Psoas muscle (tissue), 7 donors: ENCODE measurements at regions not wholly inside any gene's neighbourhood (a gene's known extent, or its start where the extent isn't known, plus 50 kb on each side); places are given as distances from the start of the nearest gene placed in this dataset.

Experiments
- ATAC-seq, 4 donors: fragments of 200-7000 bp; cut with Tn5 transposase; one replicate each; pipeline ENCODE4 v1.9.1; 2020; ENCODE audit warnings: moderate library complexity in 3 of 4, mild to moderate bottlenecking in 2 of 4
- DNase-seq, 2 donors: peaks; one replicate each; pipeline ENCODE4 v3.0.0-alpha.2; 2020
- H3K27ac ChIP-seq: fragments of 200-600 bp; one replicate; pipeline ENCODE4 v1.8.0; 2022
- H3K27me3 ChIP-seq, 3 donors: fragments of 200-600 bp in 1 of 3; one replicate each; pipeline versions ENCODE4 v1.6.1 to v1.8.0; 2013 to 2022; ENCODE audit warnings: low read length in 2 of 3, mild to moderate bottlenecking in 2 of 3, moderate library complexity in 1 of 3; ENCODE audit not compliant: insufficient read depth in 3 of 3
- H3K36me3 ChIP-seq, 2 donors: fragments of 200-600 bp in 1 of 2; one replicate each; pipeline versions ENCODE4 v1.6.1 to v1.8.0; 2013 to 2022; ENCODE audit warnings: low read depth in 1 of 2, mild to moderate bottlenecking in 1 of 2, moderate library complexity in 1 of 2; ENCODE audit not compliant: insufficient read depth in 1 of 2
- H3K4me1 ChIP-seq: fragments of 200-600 bp; one replicate; pipeline ENCODE4 v1.8.0; 2022
- H3K4me3 ChIP-seq: fragments of 200-600 bp; one replicate; pipeline ENCODE4 v1.8.0; 2022; ENCODE audit warnings: mild to moderate bottlenecking
- H3K9me3 ChIP-seq: fragments of 200-600 bp; one replicate; pipeline ENCODE4 v1.8.0; 2022
- WGBS, 3 donors: extraction: QIAGEN DNeasy Blood & Tissue Kit; methylation state at CpG; one replicate each; pipeline versions ENCODE4 v1.1.6 to v1.1.7; 2013; 5-methylcytosine and 5-hydroxymethylcytosine counted together
- intact Hi-C, 2 donors: fragments of 100-400 bp; cut with DNase I; formaldehyde crosslinking; loops; one replicate each; pipeline versions ENCODE4 v1.11.0 to v1.14.2; 2022
- TF ChIP-seq, protein P1 (sequence below): fragments of 200-600 bp; IDR thresholded peaks from one replicate; pipeline ENCODE4 v1.8.0; 2022; ENCODE audit warnings: antibody characterized with exemption
- donor health status: healthy with polysubstance abuse.
- donor health status: DM: no; HTN: no; CAD: no; lungs with moderate emphysema.
- donor health status: Bipolar disorder and iron deficiency.
- donor health status: healthy.
- donor health status: DM: yes; HTN: yes; CAD: no.
- donor health status: DM: no; HTN: no; CAD: no.
- donor health status: DM: yes; HTN: yes; CAD: no.

DNA sequence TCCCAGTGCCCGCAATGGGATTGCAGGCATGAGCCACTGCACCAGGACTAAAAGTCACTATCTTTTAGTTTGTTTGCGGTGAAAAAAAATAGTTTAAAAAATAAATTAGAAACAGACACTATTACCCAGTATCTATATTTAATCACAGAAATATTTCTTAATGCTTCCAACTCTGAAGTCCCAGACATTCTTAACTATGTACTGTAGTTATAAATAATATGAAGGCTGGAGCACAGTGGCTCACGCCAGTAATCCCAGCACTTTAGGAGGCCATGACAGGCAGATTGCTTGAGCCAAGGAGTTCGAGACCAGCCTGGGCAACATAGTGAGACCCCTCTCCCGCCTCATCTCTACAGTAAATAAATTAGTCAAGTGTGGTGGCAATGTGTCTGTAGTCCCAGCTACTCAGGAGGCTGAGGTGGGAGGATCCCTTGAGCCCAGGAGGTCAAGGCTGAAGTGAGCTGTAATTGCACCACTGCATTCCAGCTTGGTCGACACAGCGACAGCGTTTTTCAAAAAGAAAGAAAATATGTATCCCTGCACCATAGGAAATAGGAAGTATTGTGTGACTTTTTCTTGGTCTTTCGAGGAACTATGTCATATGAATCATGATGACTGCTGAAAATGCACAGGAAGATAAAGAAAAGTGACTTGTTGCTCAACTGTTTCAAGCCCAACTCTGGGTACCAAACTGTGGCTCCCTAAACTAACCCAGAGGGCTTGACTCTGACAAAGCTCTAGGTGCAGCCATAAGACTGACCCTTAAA, 74.9 kb upstream of the STEAP1B start:
- Histone ChIP-seq H3K4me1 (peaks cover 21% of the 10 kb centered on the region), H3K4me3 (no peak overlapping the region), H3K27ac (no peak overlapping the region), H3K27me3 (no peaks in the 10 kb centered on the region), H3K36me3 (no peaks in the 10 kb centered on the region), H3K9me3 (no peaks in the 10 kb centered on the region)
- intact Hi-C loops: loop anchor here (5.0 kb wide), 1 partner anchor 152 kb away; the partner anchor contains the start of gene IL6 (in 2 of the 2)
- WGBS, 3 donors: 74 to 81% (median 74%) methylated on average over 9 of the region's 9 CpGs
- DNase-seq (no peak), ATAC-seq (no peak)
- TF ChIP-seq, protein P1, sequence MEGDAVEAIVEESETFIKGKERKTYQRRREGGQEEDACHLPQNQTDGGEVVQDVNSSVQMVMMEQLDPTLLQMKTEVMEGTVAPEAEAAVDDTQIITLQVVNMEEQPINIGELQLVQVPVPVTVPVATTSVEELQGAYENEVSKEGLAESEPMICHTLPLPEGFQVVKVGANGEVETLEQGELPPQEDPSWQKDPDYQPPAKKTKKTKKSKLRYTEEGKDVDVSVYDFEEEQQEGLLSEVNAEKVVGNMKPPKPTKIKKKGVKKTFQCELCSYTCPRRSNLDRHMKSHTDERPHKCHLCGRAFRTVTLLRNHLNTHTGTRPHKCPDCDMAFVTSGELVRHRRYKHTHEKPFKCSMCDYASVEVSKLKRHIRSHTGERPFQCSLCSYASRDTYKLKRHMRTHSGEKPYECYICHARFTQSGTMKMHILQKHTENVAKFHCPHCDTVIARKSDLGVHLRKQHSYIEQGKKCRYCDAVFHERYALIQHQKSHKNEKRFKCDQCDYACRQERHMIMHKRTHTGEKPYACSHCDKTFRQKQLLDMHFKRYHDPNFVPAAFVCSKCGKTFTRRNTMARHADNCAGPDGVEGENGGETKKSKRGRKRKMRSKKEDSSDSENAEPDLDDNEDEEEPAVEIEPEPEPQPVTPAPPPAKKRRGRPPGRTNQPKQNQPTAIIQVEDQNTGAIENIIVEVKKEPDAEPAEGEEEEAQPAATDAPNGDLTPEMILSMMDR: no peak

GRCh38 chr7:22572937-22573336, 72.9 kb upstream of the STEAP1B start:
- intact Hi-C loops: no loop called here
- Histone ChIP-seq H3K9me3 (no peaks in the 10 kb centered on the region), H3K4me3 (no peak overlapping the region), H3K27me3 (no peaks in the 10 kb centered on the region), H3K4me1 (peaks cover 13% of the 10 kb centered on the region), H3K36me3 (no peaks in the 10 kb centered on the region), H3K27ac (no peak overlapping the region)
- no peak for DNase-seq
- 80% methylated on average over 7 of the region's 7 CpGs for WGBS, 3 donors
- ATAC-seq: no peak
- TF ChIP-seq, protein P1: no peak

DNA sequence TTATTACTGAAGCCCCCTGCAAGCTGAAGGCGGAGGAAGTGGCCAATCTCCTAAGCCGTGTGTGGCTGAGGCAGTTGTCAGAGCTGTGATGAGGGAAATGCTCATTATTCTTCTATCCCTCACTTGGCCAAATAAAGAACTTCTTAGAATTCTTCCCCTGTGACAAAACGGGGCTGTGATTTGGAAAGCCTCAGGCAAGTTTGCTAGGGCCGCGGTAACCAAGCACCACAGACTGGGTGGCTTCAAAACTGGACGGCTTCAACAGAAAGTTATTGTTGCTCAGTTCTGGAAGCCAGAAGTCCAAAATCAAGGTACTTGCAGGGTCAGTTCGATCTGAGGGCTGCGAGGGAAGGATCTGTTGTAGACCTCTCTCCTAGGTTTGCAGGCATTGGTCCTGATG, 72.3 kb upstream of the STEAP1B start:
- intact Hi-C loops: no loop called here
- Histone ChIP-seq H3K27ac (no peak overlapping the region), H3K36me3 (no peaks in the 10 kb centered on the region), H3K9me3 (no peaks in the 10 kb centered on the region), H3K27me3 (no peaks in the 10 kb centered on the region), H3K4me1 (peaks cover 8% of the 10 kb centered on the region), H3K4me3 (no peak overlapping the region)
- DNase-seq: no peak
- TF ChIP-seq, protein P1: no peak
- no peak for ATAC-seq
- WGBS, 3 donors: 69 to 80% (median 74%) methylated on average over 8 of the region's 8 CpGs

DNA sequence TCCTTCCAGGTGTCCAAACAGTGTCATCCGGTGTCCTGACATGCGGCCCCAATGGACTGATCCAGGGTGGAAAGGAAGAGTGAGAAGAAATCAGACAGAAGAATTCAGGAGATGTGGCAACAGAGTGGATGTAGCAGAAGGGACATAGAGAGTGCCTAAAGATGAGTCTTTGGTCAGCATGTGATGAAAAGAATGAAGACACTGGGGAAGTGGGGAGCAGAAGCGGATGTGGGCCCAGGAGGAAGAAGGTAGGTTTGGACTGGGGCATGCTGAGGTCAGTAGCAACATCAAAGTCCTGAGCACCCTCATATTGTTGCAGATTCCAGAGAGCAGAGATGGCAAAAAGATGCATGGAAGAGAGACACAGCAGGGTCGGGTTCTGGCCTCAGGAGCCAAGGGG, 71.8 kb upstream of the STEAP1B start:
- Histone ChIP-seq H3K27me3 (no peaks in the 10 kb centered on the region), H3K4me3 (no peak overlapping the region), H3K27ac (no peak overlapping the region), H3K36me3 (no peaks in the 10 kb centered on the region), H3K4me1 (peaks cover 4% of the 10 kb centered on the region), H3K9me3 (no peaks in the 10 kb centered on the region)
- WGBS, 3 donors: 94 to 99% (median 96%) methylated on average over 4 of the region's 4 CpGs
- intact Hi-C loops: no loop called here
- TF ChIP-seq, protein P1: no peak
- DNase-seq: no peak
- ATAC-seq: no peak
